ENCODE measurements at regions not wholly inside any gene's neighbourhood (a gene's known extent, or its start where the extent isn't known, plus 50 kb on each side); places are given as distances from the start of the nearest gene placed in this dataset.

DNA sequence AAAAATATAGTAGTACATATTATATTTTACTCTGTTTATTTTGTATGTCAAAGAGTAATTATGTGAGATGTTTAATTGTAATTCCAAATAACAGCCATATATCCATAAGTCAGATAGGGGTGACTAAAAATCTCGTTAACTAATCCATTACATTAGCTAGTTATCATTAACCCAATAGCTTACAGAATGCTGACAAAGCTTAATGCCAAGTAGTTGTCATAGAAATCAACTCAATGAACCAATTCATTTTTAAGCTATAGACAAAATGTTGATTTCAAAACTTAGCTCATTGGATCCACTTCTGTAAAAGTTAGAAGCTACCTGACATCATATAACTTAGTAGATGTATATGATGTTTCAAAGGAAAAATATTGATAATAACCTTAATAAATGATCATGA, 206.7 kb upstream of the SLITRK1 start:
- TF ChIP-seq CTCF (conservative IDR thresholded peaks at IDR 0.05), result no peak
- TF ChIP-seq EZH2 (IDR thresholded peaks at IDR 0.05; ENCODE audit: low read depth), result no peak

Measured in PC-9 (cell line).